ENCODE measurements at regions not wholly inside any gene's neighbourhood (a gene's known extent, or its start where the extent isn't known, plus 50 kb on each side); places are given as distances from the start of the nearest gene placed in this dataset.

DNA sequence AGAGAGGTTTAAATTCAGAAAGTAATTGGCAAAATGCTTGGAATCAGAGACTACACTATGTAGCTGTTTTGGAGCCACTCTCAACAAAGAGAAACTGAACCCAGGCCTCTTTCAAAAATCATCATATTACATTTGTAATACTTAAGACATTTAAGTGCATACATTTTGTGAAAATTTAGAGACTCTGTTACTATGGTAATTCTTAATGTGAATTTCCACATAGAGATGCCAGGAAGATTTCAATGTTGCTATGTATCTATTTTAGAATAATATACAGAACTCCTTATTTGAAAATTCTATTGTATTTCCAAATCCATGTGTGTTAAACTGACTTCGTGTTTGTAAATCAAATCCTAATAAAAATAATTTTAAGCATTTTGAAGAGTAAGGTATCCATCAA is 1260.9 kb upstream of the C9orf72 start:
- DNase-seq (ENCODE audit: low read depth): no peak

DNA sequence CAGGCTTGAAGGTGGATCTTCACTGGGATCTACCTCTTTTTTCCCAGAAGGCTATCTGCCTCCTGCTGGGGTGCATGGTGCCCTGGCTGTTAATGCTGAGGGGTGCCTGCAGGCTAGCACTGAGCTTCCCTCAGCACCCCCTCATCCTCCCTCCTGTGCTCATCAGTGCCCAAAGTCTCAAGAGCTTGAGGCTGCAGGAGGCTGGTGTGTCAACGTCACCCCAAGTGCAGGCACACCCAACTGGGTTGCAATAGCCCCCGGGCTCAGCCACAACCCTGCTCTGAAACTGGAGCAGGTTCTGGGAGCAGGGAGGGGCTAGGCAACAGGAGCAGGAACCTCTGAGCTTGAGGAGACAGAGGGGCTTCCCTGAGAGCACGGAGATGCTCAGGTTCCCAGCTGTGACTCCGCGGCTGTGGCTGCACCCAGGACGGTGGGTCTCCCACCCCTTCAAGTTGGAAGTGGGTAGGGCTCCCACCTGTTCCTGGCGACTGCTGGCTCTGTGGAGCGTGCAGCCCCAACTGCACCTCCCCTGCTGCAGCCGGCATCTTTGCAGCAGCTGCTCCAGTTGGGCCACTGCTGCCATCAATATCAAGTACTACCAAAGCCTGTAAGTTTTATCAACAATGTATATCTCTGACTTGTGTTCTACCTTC is 1266.6 kb upstream of the C9orf72 start:
- no peak for DNase-seq (ENCODE audit: low read depth)

DNA sequence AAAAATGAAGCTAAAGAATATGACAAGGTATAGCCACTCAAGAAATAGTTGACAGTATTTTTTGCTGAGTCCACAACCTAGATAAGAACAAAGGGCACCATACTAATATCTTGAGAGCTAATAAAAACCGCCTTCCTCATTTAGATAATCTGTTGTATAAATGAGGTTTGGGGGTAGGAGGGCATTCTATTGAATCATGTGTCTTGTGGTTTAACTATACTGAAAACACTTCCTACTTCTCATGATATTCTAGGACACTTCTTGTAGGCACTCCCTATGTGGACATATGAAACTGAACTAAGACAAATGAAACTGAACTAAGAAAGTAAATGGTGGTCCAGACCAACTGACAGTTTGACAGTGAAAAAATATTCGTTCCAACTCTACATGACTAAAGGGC is 1268.5 kb upstream of the C9orf72 start:
- DNase-seq (ENCODE audit: low read depth): no peak

DNA sequence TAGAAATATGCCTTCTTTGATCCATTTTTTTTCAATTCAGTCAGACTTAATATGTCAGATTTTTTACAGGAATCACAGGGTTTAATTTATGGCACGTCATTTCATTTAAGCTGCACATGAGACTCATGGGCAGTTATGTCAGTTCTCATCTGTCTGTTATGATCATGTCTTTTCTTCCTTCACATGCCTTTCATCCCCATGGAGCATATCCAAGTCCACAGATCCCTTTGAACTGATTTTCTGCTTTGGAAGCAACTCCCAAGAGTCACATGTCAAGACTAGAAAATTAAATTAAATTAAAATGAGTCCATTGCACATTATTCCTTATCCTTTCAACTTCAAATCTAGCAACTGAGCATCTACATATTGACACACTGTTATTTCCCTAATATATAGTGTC is 1274.0 kb upstream of the C9orf72 start:
- no peak for DNase-seq (ENCODE audit: low read depth)

DNA sequence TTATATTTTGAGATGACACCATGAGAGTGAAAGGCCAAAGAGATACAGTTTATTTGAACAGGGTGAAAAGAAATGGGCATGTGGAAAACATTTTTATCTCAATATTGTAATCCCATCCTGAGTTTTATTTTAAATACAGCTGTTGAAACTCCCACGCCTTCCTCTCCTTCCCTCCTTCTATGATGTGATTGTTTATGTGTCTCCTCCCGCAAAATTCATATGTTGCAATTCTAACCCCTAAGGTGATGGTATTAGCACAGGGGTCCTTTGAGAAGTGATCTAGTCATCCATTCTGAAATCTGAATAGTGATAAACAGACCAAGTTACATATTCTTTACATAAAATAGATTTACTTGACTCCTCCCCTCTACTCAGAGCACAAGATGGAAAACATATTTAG is 1275.4 kb upstream of the C9orf72 start:
- no peak for DNase-seq (ENCODE audit: low read depth)

DNA sequence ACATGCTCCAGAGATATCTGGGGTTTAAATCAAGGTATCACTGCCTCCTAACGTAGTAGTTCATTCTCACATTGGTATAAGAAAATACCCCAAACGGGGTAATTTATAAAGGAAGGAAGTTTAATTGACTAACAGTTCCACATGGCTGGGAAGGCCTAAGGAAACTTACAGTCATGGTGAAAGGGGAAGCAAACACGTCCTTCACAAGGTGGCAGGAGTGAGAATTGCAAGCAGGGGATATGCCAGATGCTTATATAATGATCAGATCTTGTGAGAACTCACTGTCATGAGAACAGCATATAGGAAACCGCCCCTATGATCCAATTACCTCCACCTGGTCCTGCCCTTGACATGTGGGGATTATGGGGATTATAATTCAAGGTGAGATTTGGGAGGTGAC is 1280.2 kb upstream of the C9orf72 start:
- DNase-seq (ENCODE audit: low read depth): no peak

DNA sequence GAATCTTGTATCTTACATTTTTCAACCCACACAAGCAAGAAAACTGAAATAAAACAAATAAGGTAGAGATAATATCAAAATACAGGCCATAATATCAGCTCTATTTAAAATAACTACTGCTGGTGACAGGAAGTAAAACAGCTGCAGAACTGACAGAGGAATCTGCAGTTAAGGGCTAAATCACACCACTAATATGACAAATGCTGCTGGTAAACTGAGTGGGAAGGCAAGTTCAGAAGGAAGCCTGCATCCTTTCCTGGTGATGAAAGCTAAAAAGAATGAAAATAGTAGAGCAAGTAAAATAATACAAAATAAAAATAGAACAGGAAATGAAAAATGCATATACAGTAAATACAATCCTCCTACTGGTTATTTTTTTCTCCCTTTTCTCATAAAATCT is 1293.7 kb upstream of the C9orf72 start:
- DNase-seq (ENCODE audit: low read depth): no peak

DNA sequence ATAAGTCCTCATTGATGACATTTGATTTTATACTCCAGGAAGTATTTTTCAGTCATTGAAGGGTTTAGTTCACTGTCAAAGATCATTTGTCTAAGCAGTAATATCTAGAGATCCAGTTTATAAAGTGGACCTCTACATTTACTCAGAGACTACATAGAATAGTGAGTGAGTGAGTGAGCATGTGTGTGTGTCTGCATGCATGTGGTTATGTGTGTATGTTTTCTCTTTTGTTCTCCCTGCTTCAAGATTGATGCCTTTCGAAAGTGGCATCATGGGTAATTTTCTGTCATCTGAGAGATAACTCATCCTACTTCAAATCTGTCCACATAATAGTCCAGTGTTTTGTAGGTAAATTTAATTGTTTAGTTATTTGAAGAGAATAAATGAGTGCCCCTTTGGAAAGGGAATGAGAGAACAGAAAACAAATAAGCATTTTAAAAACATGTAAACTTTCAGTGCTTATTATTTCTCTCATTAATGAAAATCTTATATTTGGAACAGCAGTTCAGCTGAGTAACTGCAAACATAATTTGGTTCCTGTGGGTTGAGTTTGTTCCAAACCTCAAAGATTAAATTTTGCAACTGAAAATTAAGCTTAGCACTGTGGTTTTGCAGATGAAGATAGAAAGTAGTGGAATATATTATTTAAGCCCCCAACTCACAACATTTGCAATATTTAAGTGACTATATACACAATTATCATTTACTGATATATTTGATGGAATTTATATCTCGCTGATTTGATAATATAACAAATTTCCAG is 1295.1 kb upstream of the C9orf72 start:
- no peak for DNase-seq (ENCODE audit: low read depth)

DNA sequence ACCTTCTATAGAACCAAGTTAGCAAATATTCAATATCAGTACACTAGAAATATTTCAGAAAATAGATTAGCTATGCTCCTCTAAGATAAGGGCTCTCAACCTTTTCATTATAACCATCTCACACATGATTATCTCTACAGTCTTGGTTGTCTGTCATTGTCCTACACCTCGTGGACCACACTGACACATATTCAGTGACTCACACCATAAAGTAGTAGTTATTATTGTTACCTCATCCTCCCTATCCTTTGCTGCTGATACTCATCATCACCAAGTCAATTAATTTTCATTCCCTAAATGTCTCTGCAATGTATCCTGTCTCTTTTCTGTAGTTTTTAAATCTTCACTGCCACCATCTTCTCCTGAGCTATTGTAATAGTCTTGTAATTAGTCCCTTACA is 1309.2 kb upstream of the C9orf72 start:
- no peak for DNase-seq (ENCODE audit: low read depth)

DNA sequence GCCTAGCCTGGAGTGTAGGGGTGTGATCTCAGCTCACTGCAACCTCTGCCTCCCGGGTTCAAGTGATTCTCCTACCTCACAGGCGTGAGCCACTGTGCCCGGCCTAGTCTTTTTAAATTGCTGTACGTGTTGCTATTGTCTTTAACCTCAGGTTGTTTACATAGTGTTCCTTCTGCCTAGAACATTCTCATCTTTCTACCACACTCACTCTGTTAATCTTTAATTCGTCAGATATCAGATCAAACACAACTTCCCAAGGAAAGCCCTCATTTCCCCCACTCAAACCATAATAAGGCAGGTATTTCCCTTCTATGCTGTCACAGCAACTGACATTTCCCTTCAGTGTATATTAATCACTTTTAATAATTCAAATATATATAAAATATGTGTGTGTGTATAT is 1310.0 kb upstream of the C9orf72 start:
- no peak for DNase-seq (ENCODE audit: low read depth)

DNA sequence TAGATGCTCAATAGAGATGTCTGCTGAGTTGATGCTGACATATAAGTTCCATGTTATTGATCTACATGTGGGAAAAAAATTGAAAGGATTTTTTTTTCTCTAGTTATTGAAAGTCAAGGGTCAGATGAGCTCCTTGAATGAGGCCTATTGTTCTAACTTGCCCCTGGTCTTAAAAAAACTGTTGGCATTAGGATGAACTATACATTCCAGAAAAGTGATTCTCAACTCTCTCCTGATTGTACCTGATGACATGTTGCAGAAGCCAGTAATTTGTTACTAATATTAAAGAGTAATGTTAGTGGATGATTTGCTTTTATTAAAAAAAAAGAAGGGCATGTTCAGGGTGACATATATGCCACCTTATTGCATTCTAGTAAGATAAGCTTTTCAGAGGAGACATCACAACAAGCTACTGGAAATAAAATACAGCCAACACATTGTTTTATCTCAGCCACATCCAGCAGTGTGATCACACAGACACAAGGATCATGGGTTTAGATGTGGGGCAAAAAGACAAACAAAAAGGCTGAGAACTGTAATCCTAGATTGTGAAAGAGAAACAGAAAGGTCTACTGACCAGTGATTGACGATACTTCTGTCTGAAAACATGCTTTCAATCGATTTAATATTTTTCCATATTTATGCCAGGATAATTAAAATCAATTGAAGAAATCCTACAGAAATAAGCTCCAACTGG is 1314.1 kb upstream of the C9orf72 start:
- DNase-seq (ENCODE audit: low read depth): no peak

DNA sequence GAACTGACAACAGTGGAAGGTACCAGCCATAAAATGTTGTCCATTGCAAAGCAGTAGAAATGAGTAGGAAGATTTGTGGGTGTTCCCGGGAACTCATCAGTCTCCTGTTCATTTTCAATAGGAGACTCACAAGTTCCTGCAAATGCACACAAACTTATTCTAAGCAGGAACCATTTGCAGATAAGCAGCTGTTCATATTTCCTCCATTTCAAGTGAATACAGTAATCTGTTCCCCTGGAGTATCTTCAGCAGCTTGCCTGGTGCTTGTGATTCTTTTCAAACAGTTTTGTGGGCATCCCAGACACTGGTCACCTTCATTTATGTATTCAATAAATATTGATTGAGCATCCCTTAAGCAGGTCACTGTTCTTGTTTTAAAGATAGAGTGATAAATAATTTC is 1315.5 kb upstream of the C9orf72 start:
- no peak for DNase-seq (ENCODE audit: low read depth)

DNA sequence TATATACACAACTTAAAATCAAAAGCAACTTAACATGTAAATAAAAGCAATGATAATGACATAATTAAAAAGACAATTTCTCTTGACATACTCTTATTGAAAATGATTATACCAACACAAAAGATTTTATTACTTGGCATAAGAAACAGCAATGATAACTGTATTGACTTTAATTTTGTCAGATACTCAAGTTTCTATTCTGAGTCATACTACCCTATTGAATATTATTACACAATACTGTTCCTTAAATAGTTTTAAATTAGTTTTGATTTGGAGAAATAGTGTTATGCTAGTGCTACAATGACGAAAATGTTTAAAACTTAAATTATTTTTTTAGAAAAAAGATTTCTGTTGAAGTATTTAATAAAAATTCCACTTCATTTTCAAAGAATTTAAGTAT is 1319.3 kb upstream of the C9orf72 start:
- DNase-seq (ENCODE audit: low read depth): no peak

DNA sequence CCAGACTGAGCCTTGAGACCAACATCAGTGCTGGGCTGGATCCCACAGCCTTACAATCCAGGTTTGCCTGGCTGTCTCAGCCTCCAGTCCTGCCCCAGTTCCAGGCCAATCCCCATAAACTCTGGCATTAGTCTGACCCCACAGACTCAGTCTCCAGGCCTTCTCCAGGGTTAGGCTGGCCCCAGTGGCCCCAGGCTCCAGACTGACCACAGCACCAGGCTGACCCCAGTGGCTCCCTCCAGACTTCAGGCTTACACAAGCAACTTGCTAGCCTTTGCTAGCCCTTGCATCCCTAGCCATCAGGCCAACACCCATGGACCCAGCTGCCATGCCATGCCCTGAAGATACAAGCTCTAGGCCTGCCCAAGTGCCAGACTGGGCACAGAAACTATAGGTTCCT is 1326.0 kb upstream of the C9orf72 start:
- no peak for DNase-seq (ENCODE audit: low read depth)

DNA sequence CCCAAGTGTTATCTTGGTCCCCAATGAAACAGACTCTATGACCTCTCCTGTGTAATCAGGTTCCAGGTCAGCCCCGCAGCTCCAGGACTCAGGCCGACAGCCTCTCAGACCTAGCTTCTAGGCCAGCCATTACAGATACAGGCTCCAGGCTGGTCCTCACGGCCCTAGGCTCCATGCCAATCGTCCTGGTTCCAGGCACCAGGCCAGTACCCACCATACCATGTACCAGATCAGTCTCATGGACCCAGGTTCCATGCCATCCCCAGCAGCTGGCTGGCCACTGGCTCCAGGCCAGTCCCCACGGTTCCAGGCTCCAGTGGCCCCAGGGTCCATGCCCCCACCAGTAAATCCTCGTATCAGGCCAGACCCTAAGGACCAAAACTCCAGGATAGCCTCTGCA is 1326.6 kb upstream of the C9orf72 start:
- no peak for DNase-seq (ENCODE audit: low read depth)

DNA sequence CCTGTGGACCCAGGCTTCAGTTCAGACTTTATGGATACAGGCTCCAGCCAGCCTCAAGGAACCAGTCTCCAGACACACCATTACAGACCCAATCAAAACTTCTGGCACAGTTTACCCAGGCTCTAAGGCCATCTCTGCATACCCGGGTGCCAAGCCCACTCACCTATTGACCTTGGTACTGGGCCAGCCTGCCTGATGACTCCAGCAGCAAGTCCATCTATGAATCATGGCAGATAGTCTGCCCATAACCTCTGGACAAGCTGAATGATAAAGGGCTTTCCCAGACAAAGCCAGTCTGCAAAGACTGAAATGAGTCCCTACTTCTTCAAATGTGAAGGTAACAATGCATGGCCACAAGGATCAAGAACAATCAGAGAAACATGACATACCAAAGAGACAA is 1327.1 kb upstream of the C9orf72 start:
- DNase-seq (ENCODE audit: low read depth): no peak

DNA sequence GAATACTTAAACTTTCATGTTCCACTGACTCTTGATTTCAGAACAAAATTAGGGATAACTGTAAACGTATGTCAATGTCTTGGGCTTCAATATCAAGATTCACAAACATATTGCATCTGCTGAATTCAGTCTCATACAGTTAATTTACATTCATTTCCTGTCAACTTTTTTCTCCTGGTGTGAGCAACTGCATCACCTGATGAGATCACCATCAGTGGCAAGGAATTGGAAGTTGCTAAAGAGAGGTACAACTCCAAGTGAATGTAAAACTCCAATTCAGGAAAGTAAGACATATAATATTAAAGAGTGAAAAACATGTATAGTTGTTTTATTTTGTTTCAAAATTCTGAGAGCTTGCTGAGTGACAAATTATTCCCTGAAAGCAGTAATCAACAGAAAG is 1336.2 kb upstream of the C9orf72 start:
- no peak for DNase-seq (ENCODE audit: low read depth)

DNA sequence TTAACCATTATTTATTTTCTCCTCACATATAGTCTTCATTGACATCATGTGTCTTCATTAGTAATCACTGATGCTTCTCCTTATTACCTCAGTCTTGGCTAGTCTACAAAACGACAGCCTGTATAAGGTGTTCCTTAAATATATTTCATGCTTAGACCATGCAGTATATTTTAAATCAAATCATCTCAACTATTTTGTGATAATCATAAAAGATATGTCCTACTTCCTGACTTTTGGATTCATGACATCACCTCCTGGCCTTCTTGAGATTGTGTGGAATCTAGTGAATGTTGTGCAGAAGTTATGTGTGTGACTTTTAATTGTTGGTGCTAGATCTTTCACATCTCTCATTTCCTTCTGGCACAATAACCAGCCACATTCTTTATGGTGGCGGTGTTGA is 1339.3 kb upstream of the C9orf72 start:
- no peak for DNase-seq (ENCODE audit: low read depth)

DNA sequence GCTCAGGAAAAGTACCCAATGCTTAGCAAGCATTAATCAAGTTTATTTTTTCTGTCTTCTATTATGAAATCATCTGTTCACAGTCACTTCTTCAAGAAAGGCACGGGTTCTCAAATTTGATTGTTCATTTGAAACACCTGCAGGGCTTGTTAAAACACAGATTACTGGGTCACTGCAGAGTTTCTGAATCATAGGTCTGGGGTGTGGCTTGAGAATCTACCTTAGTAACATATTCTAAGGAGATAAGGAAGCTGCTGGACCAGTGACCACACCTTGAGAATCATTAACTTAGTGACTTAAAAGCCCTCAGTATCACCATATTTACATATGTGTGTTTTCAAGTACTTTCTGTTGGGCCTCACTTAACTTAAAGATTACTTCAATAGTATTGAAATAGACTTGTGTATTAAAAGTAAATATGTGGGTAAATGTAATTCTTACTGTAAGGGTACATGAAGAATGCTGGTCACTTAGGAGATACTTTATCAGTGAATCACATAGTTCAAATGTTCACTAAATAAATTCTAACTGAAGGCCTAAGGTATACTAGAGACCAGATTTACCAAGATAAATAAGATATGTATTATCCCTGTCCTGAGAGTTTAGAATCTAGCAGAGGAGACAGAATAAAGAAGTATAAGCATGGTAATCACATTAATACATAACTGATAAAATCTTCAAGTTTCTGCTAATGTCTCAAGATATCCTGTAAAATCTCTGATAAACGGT is 1342.1 kb upstream of the C9orf72 start:
- no peak for DNase-seq (ENCODE audit: low read depth)

DNA sequence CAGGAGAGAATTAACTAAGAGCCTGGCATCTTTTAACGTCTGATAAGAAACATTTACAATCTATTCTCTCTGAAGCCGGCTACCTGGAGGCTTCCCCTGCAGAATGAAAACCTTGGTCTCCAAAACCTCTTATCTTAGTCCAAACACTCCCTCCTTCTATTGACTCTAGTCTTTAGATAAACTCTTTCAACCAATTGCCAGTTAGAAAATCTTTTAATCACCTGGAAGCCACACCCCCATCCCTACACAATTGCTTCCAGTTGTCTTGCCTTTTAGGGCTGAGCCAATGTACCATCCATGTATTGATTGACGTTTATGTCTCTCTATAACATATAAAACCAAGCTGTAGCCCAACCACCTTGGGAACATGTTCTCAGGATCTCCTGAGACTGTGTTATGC is 1343.1 kb upstream of the C9orf72 start:
- DNase-seq (ENCODE audit: low read depth): no peak

DNA sequence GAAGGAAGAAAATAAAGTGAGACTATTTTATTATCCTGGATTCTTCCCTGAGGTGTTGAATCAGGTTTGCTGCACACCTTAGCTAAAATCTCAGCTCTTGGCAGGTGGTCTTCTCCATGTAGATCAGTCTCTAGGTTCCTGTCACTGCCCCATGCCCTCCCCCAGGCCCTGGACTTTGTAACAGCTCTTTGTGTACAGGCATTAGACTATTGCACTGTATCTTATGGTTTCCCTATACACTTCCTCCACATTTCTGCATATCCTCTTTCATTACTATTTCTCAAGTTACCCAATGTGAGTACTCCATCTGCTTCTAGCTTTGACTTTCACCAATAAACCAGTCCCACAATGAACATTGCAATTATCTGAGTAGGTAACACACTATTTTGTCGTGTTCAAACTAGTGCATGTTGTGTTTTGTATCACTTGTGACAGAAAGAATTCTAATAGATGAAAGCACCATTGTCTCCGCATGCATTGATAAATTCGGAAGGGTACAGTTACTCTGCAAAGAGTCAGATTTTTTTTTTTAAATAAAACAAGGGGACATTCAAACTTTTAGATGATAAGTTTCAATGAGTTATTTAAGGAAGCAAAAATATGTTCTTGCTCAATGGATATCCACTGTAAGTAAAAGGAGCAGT is 1348.7 kb upstream of the C9orf72 start:
- no peak for DNase-seq (ENCODE audit: low read depth)

DNA sequence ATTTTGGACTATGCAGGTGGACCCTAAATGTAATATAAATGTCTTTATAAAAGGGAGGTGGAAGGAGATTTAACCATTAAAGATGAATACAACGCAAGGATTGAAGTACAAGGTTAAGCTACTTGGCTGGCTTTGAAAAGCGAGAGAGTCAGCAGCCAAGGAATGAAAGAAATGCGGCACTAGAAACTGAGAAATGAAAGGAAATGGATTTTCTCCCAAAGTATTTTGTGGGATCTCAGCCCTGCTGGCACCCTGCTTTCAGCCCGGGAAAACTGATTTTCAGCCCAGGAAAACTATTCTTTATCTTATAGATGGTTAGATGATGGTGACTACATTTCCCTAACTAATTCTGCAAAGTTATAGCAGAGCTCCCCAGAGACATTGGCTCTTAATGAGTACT is 1349.6 kb upstream of the C9orf72 start:
- no peak for DNase-seq (ENCODE audit: low read depth)
